WERI-Rb-1 (cell line): ENCODE measurements at regions not wholly inside any gene's neighbourhood (a gene's known extent, or its start where the extent isn't known, plus 50 kb on each side); places are given as distances from the start of the nearest gene placed in this dataset.

ENCODE experiments used
- DNase-seq: peaks from one replicate; pipeline ENCODE4 v3.0.0-alpha.2; 2020
- H3K27ac ChIP-seq: fragments of 250-450 bp; sonication (Bioruptor Pico); 2 replicates; pipeline ENCODE4 v1.5.1; 2020; ENCODE audit warnings: mild to moderate bottlenecking, moderate library complexity
- H3K27me3 ChIP-seq: fragments of 250-450 bp; sonication (Bioruptor Pico); 2 replicates; pipeline ENCODE4 v1.5.1; 2021; ENCODE audit warnings: mild to moderate bottlenecking, low read depth, moderate library complexity; ENCODE audit not compliant: insufficient read depth, severe bottlenecking
- H3K36me3 ChIP-seq: fragments of 250-450 bp; sonication (Bioruptor Pico); 2 replicates; pipeline ENCODE4 v1.5.1; 2020; ENCODE audit warnings: mild to moderate bottlenecking, moderate library complexity
- H3K4me3 ChIP-seq: 2 replicates; pipeline ENCODE4 v1.5.1; 2011; ENCODE audit warnings: low read depth, mild to moderate bottlenecking, control low read depth, low read length
- H3K9me3 ChIP-seq: fragments of 250-450 bp; sonication (Bioruptor Pico); 2 replicates; pipeline ENCODE4 v1.5.1; 2021; ENCODE audit warnings: mild to moderate bottlenecking, moderate library complexity; ENCODE audit not compliant: severe bottlenecking
- CTCF ChIP-seq: IDR thresholded peaks from 2 replicates; pipeline ENCODE4 v1.5.1; 2011; ENCODE audit warnings: low read depth, mild to moderate bottlenecking, control low read depth, inconsistent platforms, low read length

DNA sequence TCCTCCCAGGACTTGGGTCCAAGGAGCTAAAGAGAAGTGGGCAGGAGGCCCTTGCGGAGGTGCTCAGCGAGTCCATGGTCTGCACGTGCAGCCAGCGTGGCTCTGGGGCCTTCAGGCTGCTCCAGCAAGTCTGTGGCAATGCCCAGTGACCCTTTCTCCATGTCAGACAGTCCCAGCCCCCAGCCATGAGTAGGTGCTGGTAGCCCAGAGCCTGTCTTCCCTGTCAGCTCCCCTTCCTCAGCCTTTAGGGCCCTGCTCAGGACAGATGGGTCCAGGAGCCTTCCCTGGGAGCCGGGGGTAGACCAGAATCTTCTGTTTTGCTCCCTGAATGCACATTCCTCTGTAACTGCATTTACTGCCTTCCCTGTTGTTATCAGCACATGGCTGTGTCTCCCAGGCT is 147.2 kb upstream of the IRX2 start:
- TF ChIP-seq CTCF = no peak
- no peaks in the 10 kb centered on the region for H3K36me3 ChIP-seq
- peaks cover 70% of the 10 kb centered on the region for H3K27me3 ChIP-seq
- H3K9me3 ChIP-seq = no peaks in the 10 kb centered on the region
- no peak overlapping the region for H3K4me3 ChIP-seq
- H3K27ac ChIP-seq = no peak overlapping the region
- DNase-seq = no peak

DNA sequence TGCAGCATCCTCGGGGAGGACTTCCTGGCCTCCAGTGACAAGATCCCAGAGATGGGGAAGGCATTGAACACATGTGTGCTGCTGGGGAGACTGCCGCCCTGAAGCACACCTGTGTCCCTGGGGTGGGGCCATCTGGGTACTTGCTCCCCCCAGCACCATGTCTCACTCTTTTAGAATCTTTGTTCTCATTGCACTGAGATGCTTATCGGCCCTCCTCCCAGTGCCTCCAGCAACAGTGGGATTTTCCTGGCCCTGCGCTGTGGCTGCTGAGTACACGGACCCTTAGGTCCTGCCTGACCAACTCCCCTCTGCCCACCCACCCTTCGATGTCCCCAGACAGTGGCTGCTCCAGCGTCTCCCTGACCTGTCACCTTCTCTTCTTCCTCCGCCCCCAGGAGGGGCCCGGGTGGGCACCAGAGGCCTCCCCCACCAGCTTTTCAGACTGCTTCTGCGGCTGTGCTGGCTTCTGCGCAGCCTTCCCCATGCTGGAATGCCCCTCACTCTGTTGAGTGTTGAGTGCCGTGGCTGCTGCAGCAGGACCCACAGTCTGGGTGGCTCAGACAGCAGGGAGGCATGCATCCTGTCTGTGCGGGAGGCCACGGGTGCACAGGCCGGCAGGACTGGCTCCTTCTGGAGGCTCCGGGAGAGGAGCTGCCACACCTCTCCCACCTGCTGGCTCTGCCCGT is 145.9 kb upstream of the IRX2 start:
- Histone ChIP-seq H3K4me3 (no peak overlapping the region), H3K9me3 (no peaks in the 10 kb centered on the region), H3K36me3 (no peaks in the 10 kb centered on the region), H3K27ac (no peak overlapping the region), H3K27me3 (peaks cover 58% of the 10 kb centered on the region)
- TF ChIP-seq CTCF = no peak
- no peak for DNase-seq

DNA sequence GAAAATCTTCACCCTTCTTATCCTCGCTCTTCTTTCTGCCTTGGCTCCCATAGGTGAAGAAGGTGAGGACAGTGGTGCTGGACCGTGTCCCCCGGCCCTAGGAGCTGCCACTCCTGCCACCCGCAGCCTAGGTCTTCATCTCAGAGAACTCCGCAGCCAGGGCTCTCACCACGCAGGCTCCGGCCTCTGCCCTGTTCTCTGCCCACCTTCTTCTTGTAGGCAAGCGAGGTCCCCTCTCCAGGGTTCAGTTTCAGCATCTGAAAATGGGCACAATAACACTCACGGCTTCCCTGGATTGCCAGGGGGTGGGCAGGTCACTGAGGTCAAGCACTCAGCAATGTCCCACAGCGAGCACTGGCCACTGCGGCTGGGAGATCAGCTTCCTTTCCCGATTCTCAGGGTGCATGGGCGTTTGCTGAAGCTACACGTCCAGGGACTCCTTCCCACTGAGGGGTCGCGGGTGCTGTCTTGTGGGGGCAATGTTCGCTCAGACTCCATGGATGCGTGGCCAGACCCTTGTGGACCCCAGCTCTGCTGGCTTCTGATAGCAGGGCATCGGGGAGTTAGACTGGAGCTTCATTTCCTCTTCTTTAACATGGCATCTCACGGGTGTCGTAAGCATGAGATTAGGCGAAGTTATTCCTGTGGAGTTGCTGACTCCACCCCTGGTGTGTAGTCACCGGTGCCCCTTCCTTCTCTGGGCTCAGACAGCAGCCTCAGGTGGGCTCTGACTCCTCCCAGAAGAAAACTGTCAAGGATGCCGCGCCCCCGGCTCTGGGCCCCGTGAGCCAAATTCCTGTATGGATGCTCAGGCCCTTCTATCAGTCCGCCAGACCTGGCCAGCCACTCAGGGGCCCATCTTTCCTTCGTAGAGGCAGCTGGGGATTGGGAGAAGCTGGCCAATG is 145.1 kb upstream of the IRX2 start:
- H3K36me3 ChIP-seq = no peaks in the 10 kb centered on the region
- peaks cover 51% of the 10 kb centered on the region for H3K27me3 ChIP-seq
- no peak overlapping the region for H3K27ac ChIP-seq
- TF ChIP-seq CTCF = no peak
- H3K9me3 ChIP-seq = no peaks in the 10 kb centered on the region
- no peak overlapping the region for H3K4me3 ChIP-seq
- DNase-seq = no peak

- H3K27ac ChIP-seq = no peak overlapping the region
- no peak overlapping the region for H3K4me3 ChIP-seq
- no peak for DNase-seq
- H3K36me3 ChIP-seq = no peaks in the 10 kb centered on the region
- H3K27me3 ChIP-seq = peaks cover 45% of the 10 kb centered on the region
- no peaks in the 10 kb centered on the region for H3K9me3 ChIP-seq
- no peak for TF ChIP-seq CTCF
These were observed 144.4 kb upstream of the IRX2 start for GRCh38 chr5:2895876-2896275.

- no peak for DNase-seq
- Histone ChIP-seq H3K4me3 (no peak overlapping the region), H3K36me3 (no peaks in the 10 kb centered on the region), H3K9me3 (no peaks in the 10 kb centered on the region), H3K27me3 (peaks cover 41% of the 10 kb centered on the region), H3K27ac (no peak overlapping the region)
- TF ChIP-seq CTCF = no peak
These were observed 143.7 kb upstream of the IRX2 start for GRCh38 chr5:2895196-2895595.
